NCI-H1417 (cell line): ENCODE measurements at regions not wholly inside any gene's neighbourhood (a gene's known extent, or its start where the extent isn't known, plus 50 kb on each side); places are given as distances from the start of the nearest gene placed in this dataset.

Experiments used
- DNase-seq, 3 experiments: peaks; one replicate each; lab custom pipeline; 2025; lab: John Stamatoyannopoulos, UW

- no peak for DNase-seq
These were observed 112.8 kb downstream of the SAMD5 start for GRCh38 chr6:147621263-147621662.

DNA sequence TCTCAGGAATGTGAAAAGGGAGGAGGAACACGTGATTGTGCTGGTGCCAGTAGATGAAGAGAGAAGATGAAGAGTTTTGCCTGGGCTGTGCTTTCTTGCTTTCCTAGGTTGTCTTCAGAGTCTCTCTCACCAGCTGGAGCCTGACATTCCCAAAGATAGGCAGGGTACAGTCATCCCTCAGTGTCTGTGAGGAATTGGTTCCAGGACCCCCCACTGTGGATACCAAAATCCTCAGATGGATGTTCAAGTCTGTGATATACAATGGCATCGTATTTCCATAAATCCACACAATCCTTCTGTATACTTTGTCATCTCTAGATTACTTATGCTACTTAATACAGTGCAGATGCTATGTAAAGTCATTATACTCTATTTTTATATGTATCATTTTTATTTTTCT, 113.5 kb downstream of the SAMD5 start:
- DNase-seq, result no peak

GRCh38 chr6:147624946-147625515, 116.5 kb downstream of the SAMD5 start:
- DNase-seq, result no peak

GRCh38 chr6:147625946-147626345, 117.5 kb downstream of the SAMD5 start:
- DNase-seq, result no peak

- no peak for DNase-seq
These were observed 118.9 kb downstream of the SAMD5 start for GRCh38 chr6:147627411-147627810.

DNA sequence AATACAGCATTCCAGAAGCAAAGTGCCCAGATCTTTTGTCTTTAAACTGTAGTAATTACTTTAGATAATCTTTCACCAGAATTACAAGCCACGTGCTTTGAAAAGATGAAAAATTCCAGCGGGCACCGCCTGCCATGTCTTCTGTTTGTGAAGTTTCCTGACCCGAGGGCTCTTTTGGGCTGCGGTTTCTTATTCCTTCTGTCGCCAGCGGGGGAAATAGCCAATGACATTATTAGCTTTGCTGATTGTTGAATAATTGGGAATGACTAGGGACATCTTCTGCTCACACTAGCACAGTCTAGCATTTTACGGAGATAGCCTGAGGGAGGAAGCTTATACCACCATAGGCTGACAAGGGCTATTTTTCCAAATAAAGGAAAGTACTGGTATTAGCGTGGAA, 124.7 kb downstream of the SAMD5 start:
- no peak for DNase-seq

DNA sequence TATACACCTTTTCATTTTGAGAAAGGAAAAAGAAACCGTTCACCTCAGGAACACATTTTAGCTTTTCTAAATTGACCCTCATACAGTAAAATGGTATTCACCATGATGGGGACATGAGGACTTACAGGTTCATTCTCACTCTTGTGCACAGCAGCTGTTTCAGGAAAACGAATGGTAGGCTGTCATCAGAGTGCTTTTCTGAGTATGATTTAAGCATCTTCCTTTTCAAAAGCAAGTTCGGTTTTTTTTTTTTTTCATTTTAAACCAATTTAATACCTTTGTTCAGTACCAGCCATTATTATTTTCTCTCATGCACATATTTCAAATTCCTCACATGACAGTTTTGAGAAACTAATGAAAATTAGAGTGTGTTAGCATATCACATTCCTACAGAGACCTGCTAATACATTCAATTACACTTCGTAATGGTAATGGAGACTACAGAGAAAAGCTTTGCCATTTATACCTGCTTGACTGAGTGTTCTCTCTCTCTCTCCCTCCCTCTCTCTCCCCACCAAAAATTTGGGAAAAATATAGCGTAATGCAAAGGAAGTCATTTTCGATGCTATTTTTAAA, 129.2 kb downstream of the SAMD5 start:
- no peak for DNase-seq

- no peak for DNase-seq
These were observed 130.8 kb downstream of the SAMD5 start for GRCh38 chr6:147639279-147639678.

DNA sequence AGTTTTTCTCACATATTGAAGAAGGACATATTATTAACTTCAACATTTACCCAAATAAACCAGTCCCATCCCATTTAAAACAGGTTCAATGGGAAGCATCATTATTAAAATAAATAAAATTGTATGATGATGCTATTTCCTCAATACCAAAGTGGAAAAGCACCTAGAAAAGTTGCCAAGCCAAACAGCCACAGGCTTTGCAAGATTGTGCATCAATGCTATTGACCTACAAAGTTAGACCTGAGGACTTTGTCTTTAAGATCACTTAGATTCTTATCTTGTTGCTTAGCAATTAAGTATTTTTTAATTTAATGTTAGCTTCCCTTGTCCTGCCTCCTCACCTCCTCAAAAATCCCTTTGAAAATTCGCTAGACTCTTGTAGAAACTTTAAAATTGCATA, 132.1 kb downstream of the SAMD5 start:
- no peak for DNase-seq

DNA sequence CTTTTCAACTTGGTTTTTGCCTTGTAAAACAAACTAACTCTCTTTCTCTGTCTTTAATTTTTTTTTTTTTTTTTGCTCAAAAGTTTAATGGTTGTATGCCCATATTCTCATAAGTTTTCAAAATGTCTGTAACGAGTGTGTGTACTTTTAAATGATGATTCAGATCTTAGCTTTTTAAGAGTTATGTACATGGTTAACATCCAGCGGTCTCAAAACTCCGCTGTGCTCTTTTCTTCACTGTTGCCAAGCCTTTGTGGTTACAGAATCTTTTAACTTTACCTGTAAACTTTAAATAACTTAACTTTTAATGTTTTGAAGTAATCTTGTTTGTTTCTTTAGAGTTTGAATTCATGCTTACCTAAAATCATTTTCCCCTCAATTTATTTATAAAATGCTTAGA, 133.0 kb downstream of the SAMD5 start:
- DNase-seq, result no peak

DNA sequence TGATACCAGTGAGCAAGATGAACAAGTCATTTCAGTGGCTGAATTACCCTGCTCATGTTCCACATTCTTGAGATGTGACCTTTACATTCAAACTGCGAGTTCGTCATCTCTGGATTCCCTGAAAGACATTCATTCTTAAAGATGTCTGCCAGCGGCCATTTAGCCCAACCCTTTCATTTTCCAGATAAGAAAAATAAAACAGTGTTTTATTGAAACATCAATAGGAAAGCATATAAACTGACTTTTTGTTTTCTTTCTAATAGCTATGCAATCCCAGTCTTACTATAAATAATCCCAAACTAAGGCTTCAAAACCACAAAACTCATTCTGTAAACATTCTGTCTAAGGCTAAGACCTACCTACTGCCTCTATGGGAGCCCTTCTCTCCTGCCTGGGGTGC, 134.0 kb downstream of the SAMD5 start:
- DNase-seq, result no peak

GRCh38 chr6:147643341-147644200, 135.1 kb downstream of the SAMD5 start:
- no peak for DNase-seq

DNA sequence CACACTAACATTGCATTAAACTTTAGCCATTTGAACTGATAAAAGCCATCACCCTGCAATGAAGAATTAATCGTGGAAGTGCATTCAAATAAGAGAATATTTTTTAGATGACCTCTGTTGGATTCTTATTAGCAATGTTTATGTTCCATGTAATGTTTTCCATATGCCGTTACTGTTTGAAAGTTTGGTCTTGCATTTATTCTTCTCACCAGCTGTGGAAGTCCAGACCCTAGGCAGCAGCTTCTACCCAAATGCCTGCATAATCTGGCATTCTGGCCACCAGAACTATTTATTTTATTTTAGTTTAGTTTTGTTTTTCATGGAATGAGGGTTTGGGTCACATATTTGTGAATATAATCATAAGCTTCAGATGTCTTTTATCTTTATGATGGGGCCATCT, 140.4 kb downstream of the SAMD5 start:
- DNase-seq, result no peak

- DNase-seq, result no peak
These were observed 143.0 kb downstream of the SAMD5 start for GRCh38 chr6:147651249-147652063.

DNA sequence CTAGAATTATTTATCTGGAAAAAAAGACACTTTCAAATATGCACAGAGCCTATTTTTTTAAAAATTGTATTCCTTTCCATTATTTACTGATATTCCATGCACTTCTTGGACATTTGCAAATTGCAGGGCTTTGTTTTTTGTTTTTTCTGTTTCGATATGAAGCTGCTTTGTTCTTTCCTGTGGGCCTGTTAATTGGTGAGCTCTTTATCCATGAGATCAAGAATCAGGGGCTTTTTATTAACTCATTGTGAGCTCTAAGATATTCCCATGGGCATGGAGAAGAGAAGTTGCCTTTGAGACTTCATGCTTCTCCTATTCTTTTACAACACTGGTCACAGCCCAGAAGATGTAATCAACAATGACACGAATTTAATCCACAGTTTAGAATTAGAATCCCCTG, 145.1 kb downstream of the SAMD5 start:
- peak in 1 of 3 experiments; percentile 59 for DNase-seq

DNA sequence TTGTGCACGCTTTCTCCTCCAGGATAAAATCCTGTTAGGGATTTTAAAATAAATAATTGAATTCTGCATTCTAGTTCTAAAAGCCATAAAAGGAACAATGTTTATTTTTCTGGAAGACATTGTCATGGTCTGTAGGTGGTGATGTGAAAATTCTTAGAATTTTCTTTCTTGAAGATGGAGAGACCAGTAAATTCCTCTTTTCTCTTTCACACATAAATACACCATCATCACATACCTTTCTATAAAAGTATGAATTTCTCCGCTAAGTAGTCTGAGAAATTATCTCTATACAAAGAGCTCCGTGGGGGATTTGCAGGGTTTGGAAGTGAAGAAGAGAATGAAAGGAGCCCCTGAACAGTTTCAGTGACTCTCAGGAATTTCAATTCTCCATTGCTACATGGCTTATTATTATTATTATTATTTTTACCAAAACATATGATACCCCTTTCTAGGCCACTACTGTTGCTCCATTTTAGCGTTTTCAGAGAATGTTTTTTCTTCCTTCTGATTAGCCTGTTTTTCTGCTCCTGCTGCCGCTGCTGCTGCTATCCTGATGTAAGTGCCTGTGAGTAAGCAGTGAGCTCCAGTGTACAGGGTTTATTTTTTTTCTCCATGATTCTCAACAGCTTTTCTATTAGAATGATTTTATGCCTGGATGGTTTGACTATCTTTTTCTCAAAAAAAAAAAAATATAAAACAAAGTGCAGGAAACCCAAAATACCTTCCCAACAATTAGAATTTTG, 145.8 kb downstream of the SAMD5 start:
- DNase-seq, result no peak

DNA sequence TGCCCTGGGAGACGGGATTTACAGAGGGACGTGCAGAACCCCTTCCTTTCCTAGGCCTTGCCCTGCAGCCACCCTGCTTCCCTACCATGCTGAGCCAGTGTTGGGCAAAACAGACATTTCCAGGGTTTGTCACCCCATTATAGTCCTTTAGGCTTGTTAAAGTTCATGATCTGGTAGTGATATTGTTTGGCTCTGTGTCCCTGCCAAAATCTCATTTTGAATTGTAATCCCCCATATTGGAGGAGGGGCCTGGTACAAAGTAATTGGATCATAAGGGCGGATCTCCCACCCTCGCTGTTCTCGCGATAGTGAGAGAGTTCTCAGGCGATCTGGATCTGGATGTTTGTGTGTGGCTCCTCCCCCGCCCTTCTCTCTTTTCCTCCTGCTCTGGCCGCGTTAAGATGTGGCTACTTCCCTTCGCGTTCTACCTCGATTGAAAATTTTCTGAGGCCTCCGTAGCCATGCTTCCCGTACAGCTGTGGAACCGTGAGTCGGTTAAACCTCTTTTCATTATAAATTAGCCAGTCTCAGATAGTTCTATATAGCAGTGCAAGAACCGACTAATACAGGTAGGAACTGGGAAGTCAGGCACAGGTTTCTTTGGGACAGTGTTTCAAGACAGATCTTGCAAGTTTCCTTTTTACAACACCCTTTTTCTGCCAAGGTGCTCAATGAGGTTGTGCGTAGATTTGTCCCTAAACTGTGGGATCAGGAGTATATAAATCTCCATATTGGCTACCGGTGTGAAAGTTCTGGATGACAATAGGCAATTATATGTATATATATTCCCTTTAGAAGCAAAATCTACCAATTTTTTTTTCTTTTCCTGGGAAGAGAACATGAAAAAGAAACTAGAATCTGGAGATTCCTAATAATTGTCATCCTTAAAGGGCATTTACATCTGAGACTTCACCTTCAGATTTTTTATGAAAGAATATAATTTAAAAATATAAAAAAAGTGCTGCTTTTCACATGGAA, 152.1 kb downstream of the SAMD5 start:
- DNase-seq, result no peak

- DNase-seq, result peak in 2 of 3 experiments; percentile 33 to 84
These were observed 154.2 kb downstream of the SAMD5 start for GRCh38 chr6:147662646-147663045.

DNA sequence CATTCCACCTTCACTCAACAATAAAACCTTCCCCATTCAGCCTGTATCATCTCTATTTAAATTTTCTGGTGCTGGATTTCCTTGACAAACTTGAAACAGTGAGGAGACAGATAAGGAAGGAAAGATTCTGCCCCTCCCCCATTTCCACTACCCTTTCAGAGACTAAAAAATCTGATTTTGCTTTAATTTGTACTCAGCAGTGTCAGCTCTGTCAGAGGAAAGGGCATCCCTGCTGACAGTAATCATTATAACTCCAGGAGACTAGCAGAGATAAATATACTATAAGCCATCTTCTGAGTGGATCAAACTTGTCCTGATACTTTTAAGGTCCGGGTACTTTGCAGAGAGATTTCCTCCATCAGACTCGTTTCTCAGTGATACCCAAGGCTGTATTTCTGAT, 155.6 kb downstream of the SAMD5 start:
- DNase-seq, result peak in 2 of 3 experiments; percentile 14 to 55

GRCh38 chr6:147666255-147666654, 157.8 kb downstream of the SAMD5 start:
- no peak for DNase-seq

- DNase-seq, result no peak
These were observed 158.6 kb downstream of the SAMD5 start for GRCh38 chr6:147667082-147667481.
